GM12874 (cell line): ENCODE measurements at regions not wholly inside any gene's neighbourhood (a gene's known extent, or its start where the extent isn't known, plus 50 kb on each side); places are given as distances from the start of the nearest gene placed in this dataset.

Experiments
- CTCF ChIP-seq: IDR thresholded peaks from 2 replicates; pipeline ENCODE4 v1.5.1; 2011; ENCODE audit warnings: low read depth, mild to moderate bottlenecking, control low read depth, low read length, moderate library complexity; ENCODE audit not compliant: insufficient read depth

- no peak for TF ChIP-seq CTCF
Measured at GRCh38 chr16:86640265-86640843, 62.0 kb downstream of the FOXL1 start.

GRCh38 chr16:86642087-86642486 lies 63.7 kb downstream of the FOXL1 start:
- TF ChIP-seq CTCF, result no peak

GRCh38 chr16:86643671-86644070 lies 65.3 kb downstream of the FOXL1 start:
- TF ChIP-seq CTCF, result no peak

- TF ChIP-seq CTCF, result no peak
Measured at GRCh38 chr16:86647561-86647960, 69.2 kb downstream of the FOXL1 start.

GRCh38 chr16:86649875-86650274 lies 71.5 kb downstream of the FOXL1 start:
- TF ChIP-seq CTCF, result no peak

GRCh38 chr16:86651013-86651627 lies 72.8 kb downstream of the FOXL1 start:
- TF ChIP-seq CTCF, result no peak

GRCh38 chr16:86651823-86652222 lies 73.5 kb downstream of the FOXL1 start:
- TF ChIP-seq CTCF, result no peak
